Adrenal gland (tissue), 5 donors: ENCODE measurements at regions not wholly inside any gene's neighbourhood (a gene's known extent, or its start where the extent isn't known, plus 50 kb on each side); places are given as distances from the start of the nearest gene placed in this dataset.
"Not testable (repeated sequence)": the region's sequence is repeated elsewhere in the genome, so short reads cannot be mapped to it uniquely, and the experiment has no call there.

Experiments
- POLR2A ChIP-seq, 2 donors: fragments of 450-650 bp; IDR thresholded peaks; one replicate each; pipeline ENCODE4 v1.6.1; 2017; ENCODE audit warnings: antibody characterized with exemption in 2 of 2, mild to moderate bottlenecking in 2 of 2, moderate library complexity in 1 of 2
- TF ChIP-seq, protein P1 (sequence below), 6 experiments: fragments of 450-650 bp in 4 of 6; fragments of 200-600 bp in 2 of 6; sonication (generic) in 1 of 6; IDR thresholded peaks; 1 replicate in 5 of 6; 2 replicates in 1 of 6; pipeline versions ENCODE4 v1.5.1 to v1.8.0; 2016 to 2021; ENCODE audit warnings: antibody characterized with exemption in 6 of 6, mild to moderate bottlenecking in 2 of 6, moderate library complexity in 1 of 6
- donor health status: DM: no; HTN: no; CAD: no.

GRCh38 chr21:9778541-9778940 lies 742.8 kb upstream of the TPTE start:
- TF ChIP-seq, protein P1, sequence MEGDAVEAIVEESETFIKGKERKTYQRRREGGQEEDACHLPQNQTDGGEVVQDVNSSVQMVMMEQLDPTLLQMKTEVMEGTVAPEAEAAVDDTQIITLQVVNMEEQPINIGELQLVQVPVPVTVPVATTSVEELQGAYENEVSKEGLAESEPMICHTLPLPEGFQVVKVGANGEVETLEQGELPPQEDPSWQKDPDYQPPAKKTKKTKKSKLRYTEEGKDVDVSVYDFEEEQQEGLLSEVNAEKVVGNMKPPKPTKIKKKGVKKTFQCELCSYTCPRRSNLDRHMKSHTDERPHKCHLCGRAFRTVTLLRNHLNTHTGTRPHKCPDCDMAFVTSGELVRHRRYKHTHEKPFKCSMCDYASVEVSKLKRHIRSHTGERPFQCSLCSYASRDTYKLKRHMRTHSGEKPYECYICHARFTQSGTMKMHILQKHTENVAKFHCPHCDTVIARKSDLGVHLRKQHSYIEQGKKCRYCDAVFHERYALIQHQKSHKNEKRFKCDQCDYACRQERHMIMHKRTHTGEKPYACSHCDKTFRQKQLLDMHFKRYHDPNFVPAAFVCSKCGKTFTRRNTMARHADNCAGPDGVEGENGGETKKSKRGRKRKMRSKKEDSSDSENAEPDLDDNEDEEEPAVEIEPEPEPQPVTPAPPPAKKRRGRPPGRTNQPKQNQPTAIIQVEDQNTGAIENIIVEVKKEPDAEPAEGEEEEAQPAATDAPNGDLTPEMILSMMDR (IDR thresholded peaks at IDR 0.05) = not testable (repeated sequence)
- not testable (repeated sequence) for TF ChIP-seq POLR2A (IDR thresholded peaks at IDR 0.05)
